B cell (primary cell): ENCODE measurements at regions not wholly inside any gene's neighbourhood (a gene's known extent, or its start where the extent isn't known, plus 50 kb on each side); places are given as distances from the start of the nearest gene placed in this dataset.

Experiments used
- CTCF ChIP-seq: fragments of 200-600 bp; IDR thresholded peaks from one replicate; pipeline ENCODE4 v1.8.0; 2022; ENCODE audit warnings: antibody characterized with exemption, mild to moderate bottlenecking
- EZH2 ChIP-seq: IDR thresholded peaks from 2 replicates; pipeline ENCODE4 v1.6.1; 2012; ENCODE audit warnings: borderline replicate concordance, low read depth, mild to moderate bottlenecking, moderate library complexity, low read length; ENCODE audit not compliant: insufficient read depth, poor library complexity, severe bottlenecking

GRCh38 chr9:31894008-31894407 is 490.4 kb upstream of the ACO1 start:
- TF ChIP-seq EZH2 (no peak), CTCF (no peak)
